Tibial artery (tissue), 4 donors: ENCODE measurements at regions not wholly inside any gene's neighbourhood (a gene's known extent, or its start where the extent isn't known, plus 50 kb on each side); places are given as distances from the start of the nearest gene placed in this dataset.

Experiments used
- DNase-seq, 2 donors: peaks; one replicate each; pipeline ENCODE4 v3.0.0-alpha.2; 2019
- H3K27ac ChIP-seq, 2 donors: fragments of 200-600 bp; sonication (generic) in 1 of 2; 1 replicate in 1 of 2; 2 replicates in 1 of 2; pipeline ENCODE4 v1.5.1; 2018 to 2019; ENCODE audit warnings: mild to moderate bottlenecking in 1 of 2
- H3K27me3 ChIP-seq, 2 donors: fragments of 200-600 bp; sonication (generic) in 1 of 2; one replicate each; pipeline versions ENCODE4 v1.5.1 to v1.6.0; 2016 to 2019
- H3K36me3 ChIP-seq, 3 donors: fragments of 200-600 bp; sonication (generic) in 2 of 3; one replicate each; pipeline ENCODE4 v1.5.1; 2016 to 2019; ENCODE audit warnings: mild to moderate bottlenecking in 2 of 3
- H3K4me1 ChIP-seq, 4 donors: fragments of 200-600 bp; sonication (generic) in 2 of 4; 1 replicate in 3 of 4; 2 replicates in 1 of 4; pipeline ENCODE4 v1.5.1; 2016 to 2019
- H3K4me3 ChIP-seq, 2 donors: fragments of 200-600 bp; sonication (generic) in 1 of 2; 1 replicate in 1 of 2; 2 replicates in 1 of 2; pipeline ENCODE4 v1.5.1; 2018 to 2019; ENCODE audit warnings: mild to moderate bottlenecking in 2 of 2
- H3K9me3 ChIP-seq, 3 donors: fragments of 200-600 bp; sonication (generic) in 1 of 3; one replicate each; pipeline ENCODE4 v1.5.1; 2016 to 2019
- intact Hi-C: fragments of 100-400 bp; cut with DNase I; formaldehyde crosslinking; loops from one replicate; pipeline ENCODE4 v1.15.0; 2023; ENCODE audit warnings: low total_unique reads
- TF ChIP-seq, protein P1 (sequence below), 2 experiments: fragments of 200-600 bp in 1 of 2; fragments of 450-650 bp in 1 of 2; IDR thresholded peaks; one replicate each; pipeline ENCODE4 v1.5.1; 2017 to 2019; ENCODE audit warnings: antibody characterized with exemption in 2 of 2, mild to moderate bottlenecking in 1 of 2, moderate library complexity in 1 of 2

DNA sequence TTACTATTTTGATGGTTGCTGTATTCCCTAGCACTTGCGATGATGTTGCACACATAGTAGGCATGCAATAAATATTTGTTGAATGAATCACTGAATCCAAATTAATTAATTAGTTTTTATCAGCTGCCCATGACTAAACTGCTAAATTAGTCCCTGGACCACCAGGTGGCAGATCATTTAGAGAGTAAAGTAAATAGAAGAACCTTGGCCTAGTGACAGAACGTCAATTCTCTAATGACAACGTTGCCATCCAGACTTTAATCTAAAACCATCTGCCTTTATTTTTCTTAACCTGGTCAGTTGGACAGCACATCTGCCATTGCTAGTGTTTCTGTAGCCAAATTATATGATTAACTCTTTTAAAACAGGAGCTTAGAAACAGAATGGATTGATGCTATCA, 457.5 kb downstream of the KIF4B start:
- intact Hi-C loops, result no loop called here
- no peak for DNase-seq
- no peaks in the 10 kb centered on the region for H3K4me1 ChIP-seq
- H3K27ac ChIP-seq, result no peak overlapping the region
- H3K4me3 ChIP-seq, result no peak overlapping the region
- no peaks in the 10 kb centered on the region for H3K27me3 ChIP-seq
- H3K36me3 ChIP-seq, result no peaks in the 10 kb centered on the region
- TF ChIP-seq, protein P1, sequence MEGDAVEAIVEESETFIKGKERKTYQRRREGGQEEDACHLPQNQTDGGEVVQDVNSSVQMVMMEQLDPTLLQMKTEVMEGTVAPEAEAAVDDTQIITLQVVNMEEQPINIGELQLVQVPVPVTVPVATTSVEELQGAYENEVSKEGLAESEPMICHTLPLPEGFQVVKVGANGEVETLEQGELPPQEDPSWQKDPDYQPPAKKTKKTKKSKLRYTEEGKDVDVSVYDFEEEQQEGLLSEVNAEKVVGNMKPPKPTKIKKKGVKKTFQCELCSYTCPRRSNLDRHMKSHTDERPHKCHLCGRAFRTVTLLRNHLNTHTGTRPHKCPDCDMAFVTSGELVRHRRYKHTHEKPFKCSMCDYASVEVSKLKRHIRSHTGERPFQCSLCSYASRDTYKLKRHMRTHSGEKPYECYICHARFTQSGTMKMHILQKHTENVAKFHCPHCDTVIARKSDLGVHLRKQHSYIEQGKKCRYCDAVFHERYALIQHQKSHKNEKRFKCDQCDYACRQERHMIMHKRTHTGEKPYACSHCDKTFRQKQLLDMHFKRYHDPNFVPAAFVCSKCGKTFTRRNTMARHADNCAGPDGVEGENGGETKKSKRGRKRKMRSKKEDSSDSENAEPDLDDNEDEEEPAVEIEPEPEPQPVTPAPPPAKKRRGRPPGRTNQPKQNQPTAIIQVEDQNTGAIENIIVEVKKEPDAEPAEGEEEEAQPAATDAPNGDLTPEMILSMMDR (IDR thresholded peaks at IDR 0.05), result no peak
- H3K9me3 ChIP-seq, result no peaks in the 10 kb centered on the region

DNA sequence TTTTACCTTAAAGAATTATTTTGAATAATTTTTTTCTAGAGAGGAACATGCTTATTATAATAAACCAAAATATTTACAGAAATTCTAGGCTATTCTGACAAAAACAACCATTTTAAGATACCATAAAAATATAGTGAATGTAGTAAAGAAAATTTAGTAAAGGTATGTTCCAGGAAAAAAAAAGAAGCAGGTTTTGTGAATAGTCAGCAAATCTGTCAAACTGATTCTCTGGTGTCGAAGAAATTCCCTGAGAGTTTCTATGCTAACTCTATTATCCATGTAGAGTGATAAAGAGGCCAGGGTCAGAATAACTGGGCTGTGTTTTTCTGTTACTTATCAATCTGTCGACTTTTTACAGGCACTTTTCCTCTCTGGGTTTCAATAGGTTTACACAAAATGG, 459.2 kb downstream of the KIF4B start:
- no peaks in the 10 kb centered on the region for H3K36me3 ChIP-seq
- no peaks in the 10 kb centered on the region for H3K9me3 ChIP-seq
- TF ChIP-seq, protein P1 (IDR thresholded peaks at IDR 0.05), result no peak
- intact Hi-C loops, result no loop called here
- no peak overlapping the region for H3K27ac ChIP-seq
- no peaks in the 10 kb centered on the region for H3K27me3 ChIP-seq
- H3K4me3 ChIP-seq, result no peak overlapping the region
- no peak for DNase-seq
- no peaks in the 10 kb centered on the region for H3K4me1 ChIP-seq

DNA sequence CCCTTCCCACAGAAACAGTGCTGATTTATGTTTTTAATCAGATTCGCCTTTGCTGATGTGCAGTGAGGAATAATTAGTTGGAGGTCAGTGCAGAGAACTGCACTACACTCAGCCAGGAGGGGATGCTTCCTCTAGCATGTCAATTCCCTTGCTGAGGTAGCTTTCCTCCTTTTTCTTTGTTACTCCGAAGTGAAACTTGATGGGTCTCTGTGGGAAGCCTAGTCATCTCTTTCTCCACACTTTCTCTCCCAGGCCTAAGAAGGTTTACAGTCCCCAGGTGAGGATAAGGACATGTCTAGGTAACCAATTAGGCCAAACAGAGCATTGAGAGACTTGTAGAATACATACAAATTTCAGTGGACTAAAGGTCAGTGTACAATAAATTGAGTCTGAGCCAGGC, 461.8 kb downstream of the KIF4B start:
- H3K4me3 ChIP-seq, result no peak overlapping the region
- TF ChIP-seq, protein P1 (IDR thresholded peaks at IDR 0.05), result no peak
- H3K27me3 ChIP-seq, result no peaks in the 10 kb centered on the region
- no peaks in the 10 kb centered on the region for H3K4me1 ChIP-seq
- DNase-seq, result no peak
- no peaks in the 10 kb centered on the region for H3K36me3 ChIP-seq
- no peak overlapping the region for H3K27ac ChIP-seq
- H3K9me3 ChIP-seq, result no peaks in the 10 kb centered on the region
- intact Hi-C loops, result no loop called here

DNA sequence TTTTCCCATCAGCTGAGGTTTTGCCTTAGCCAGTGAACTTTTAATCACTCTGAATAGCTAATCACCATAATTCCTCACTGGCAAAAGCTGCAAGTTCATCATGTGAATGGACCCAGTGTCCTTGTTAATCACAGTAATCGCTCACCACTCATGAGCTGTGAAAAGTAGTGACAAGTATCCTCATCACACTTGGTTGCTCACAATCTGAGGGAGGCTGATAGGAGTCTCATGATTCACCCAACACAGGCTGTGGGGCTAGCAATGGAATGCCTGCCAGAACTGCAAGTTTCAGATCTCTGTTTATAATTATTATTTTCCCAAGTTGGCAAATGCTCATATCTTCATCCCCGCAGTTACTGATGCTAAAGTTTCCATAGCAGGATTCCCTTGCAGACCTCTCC, 467.2 kb downstream of the KIF4B start:
- DNase-seq, result no peak
- no peaks in the 10 kb centered on the region for H3K36me3 ChIP-seq
- H3K4me1 ChIP-seq, result no peaks in the 10 kb centered on the region
- no peaks in the 10 kb centered on the region for H3K9me3 ChIP-seq
- no peak overlapping the region for H3K4me3 ChIP-seq
- H3K27ac ChIP-seq, result no peak overlapping the region
- intact Hi-C loops, result no loop called here
- TF ChIP-seq, protein P1 (IDR thresholded peaks at IDR 0.05), result no peak
- no peaks in the 10 kb centered on the region for H3K27me3 ChIP-seq

DNA sequence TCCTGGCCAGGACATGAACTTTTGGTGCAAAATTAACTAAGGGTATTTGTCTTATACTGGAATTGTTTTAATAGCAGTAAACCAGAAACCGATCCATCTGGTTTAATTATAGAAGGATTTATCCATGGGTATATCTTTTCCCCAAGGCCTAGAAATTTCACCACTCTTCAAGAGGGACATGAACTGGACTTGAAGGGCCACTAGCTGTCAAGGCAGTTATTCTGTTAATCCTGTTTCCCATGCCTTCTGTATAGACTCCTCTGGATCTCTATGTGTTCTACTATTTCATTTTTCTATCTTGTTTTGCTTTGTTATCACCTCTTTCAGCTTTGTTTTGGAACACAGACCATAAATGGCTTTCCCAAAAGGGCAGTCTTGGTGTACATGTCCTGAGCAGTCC, 467.6 kb downstream of the KIF4B start:
- TF ChIP-seq, protein P1 (IDR thresholded peaks at IDR 0.05), result no peak
- intact Hi-C loops, result no loop called here

DNA sequence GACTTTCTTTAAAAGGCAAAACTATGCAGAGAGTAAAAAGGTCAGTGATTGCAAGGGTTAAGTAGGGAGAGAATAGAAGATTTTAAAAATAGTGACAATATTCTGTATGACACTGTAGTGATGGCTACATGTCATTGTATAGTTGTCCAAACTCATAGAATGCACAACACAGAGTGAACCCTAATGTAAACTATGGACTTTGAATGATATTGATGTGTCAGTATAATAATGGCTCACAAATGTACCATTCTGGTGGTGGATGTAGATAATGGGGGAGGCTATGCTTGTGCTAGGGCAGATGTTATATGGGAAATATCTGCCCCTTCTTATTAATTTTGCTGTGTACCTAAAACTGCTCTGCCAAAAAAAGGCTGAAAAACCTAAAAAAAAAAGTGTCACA, 468.9 kb downstream of the KIF4B start:
- Histone ChIP-seq H3K4me3 (no peak overlapping the region), H3K9me3 (no peaks in the 10 kb centered on the region), H3K27me3 (no peaks in the 10 kb centered on the region), H3K36me3 (no peaks in the 10 kb centered on the region), H3K4me1 (no peaks in the 10 kb centered on the region), H3K27ac (no peak overlapping the region)
- DNase-seq, result no peak
- TF ChIP-seq, protein P1 (IDR thresholded peaks at IDR 0.05), result no peak
- intact Hi-C loops, result no loop called here

More for the DNA sequence above, 467.6 kb downstream of the KIF4B start:
- H3K4me1 ChIP-seq, result no peaks in the 10 kb centered on the region
- H3K27me3 ChIP-seq, result no peaks in the 10 kb centered on the region
- H3K36me3 ChIP-seq, result no peaks in the 10 kb centered on the region
- DNase-seq, result no peak
- H3K9me3 ChIP-seq, result no peaks in the 10 kb centered on the region
- H3K4me3 ChIP-seq, result no peak overlapping the region
- H3K27ac ChIP-seq, result no peak overlapping the region
